LNCAP (cell line): ENCODE measurements at regions not wholly inside any gene's neighbourhood (a gene's known extent, or its start where the extent isn't known, plus 50 kb on each side); places are given as distances from the start of the nearest gene placed in this dataset.

ENCODE experiments used
- CTCF ChIP-seq: fragments of 450-650 bp; IDR thresholded peaks from 2 replicates; pipeline ENCODE4 v1.5.1; 2017; ENCODE audit warnings: mild to moderate bottlenecking

GRCh38 chr21:27258742-27259448 is 292.0 kb upstream of the ADAMTS5 start:
- no peak for TF ChIP-seq CTCF

GRCh38 chr21:27257908-27258556 is 291.1 kb upstream of the ADAMTS5 start:
- TF ChIP-seq CTCF = no peak

GRCh38 chr21:27257226-27257625 is 290.3 kb upstream of the ADAMTS5 start:
- no peak for TF ChIP-seq CTCF

- no peak for TF ChIP-seq CTCF
Observed at GRCh38 chr21:27251752-27252151, 284.9 kb upstream of the ADAMTS5 start.

GRCh38 chr21:27250366-27250765 is 283.5 kb upstream of the ADAMTS5 start:
- no peak for TF ChIP-seq CTCF

GRCh38 chr21:27248814-27249213 is 281.9 kb upstream of the ADAMTS5 start:
- no peak for TF ChIP-seq CTCF

GRCh38 chr21:27246741-27247140 is 279.9 kb upstream of the ADAMTS5 start:
- no peak for TF ChIP-seq CTCF
